SJSA1 (cell line): ENCODE measurements at regions not wholly inside any gene's neighbourhood (a gene's known extent, or its start where the extent isn't known, plus 50 kb on each side); places are given as distances from the start of the nearest gene placed in this dataset.

Experiments used
- DNase-seq, 2 experiments: peaks; one replicate each; pipeline ENCODE4 v3.0.0-alpha.2; 2015 to 2020; ENCODE audit warnings: low spot score in 2 of 2, low read depth in 1 of 2
- H3K27ac ChIP-seq: fragments of 250-450 bp; sonication (Bioruptor Pico); 2 replicates; pipeline ENCODE4 v1.5.1; 2020; ENCODE audit warnings: mild to moderate bottlenecking, moderate library complexity
- H3K27me3 ChIP-seq: fragments of 250-450 bp; sonication (Bioruptor Pico); replicated peaks from 2 replicates; pipeline ENCODE4 v1.5.1; 2020; ENCODE audit warnings: mild to moderate bottlenecking, moderate library complexity
- H3K36me3 ChIP-seq: fragments of 250-450 bp; sonication (Bioruptor Pico); 2 replicates; pipeline ENCODE4 v1.5.1; 2020; ENCODE audit warnings: mild to moderate bottlenecking
- H3K4me1 ChIP-seq: fragments of 250-450 bp; sonication (Bioruptor Pico); replicated peaks from 2 replicates; pipeline ENCODE4 v1.6.1; 2021; ENCODE audit warnings: mild to moderate bottlenecking
- H3K4me3 ChIP-seq: fragments of 250-450 bp; sonication (Bioruptor Pico); 2 replicates; pipeline ENCODE4 v1.5.1; 2020; ENCODE audit warnings: mild to moderate bottlenecking
- H3K9me3 ChIP-seq: fragments of 250-450 bp; sonication (Bioruptor Pico); replicated peaks from 2 replicates; pipeline ENCODE4 v1.5.1; 2020; ENCODE audit warnings: mild to moderate bottlenecking

DNA sequence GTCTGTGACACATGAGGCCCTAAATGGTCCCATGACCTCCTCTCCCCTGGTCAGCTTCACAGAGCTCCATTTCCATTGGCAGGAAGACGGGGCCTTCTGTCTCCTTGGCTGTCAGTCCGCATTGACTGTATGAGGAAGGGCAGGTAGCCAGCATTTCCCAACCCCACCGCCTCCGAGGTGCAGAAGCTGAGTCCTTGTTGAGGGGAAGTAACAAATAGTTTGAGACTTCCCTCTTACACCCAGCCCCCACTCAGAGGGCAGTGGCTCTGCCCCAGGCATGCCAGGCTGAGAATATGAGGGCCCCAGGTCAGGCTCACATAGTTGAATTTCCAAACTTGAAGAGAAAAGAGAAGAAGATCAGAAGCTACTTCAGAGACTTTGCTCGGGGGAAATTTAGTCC, 611.1 kb downstream of the BRD1 start:
- no peaks in the 10 kb centered on the region for H3K36me3 ChIP-seq
- no peak overlapping the region for H3K27ac ChIP-seq
- DNase-seq = peak in 1 of 2 experiments; percentile 30
- H3K9me3 ChIP-seq = peaks cover 34% of the 10 kb centered on the region
- H3K4me1 ChIP-seq = no peaks in the 10 kb centered on the region
- no peak overlapping the region for H3K4me3 ChIP-seq
- H3K27me3 ChIP-seq = no peaks in the 10 kb centered on the region

GRCh38 chr22:49215840-49216239, 611.8 kb downstream of the BRD1 start:
- H3K27ac ChIP-seq = no peak overlapping the region
- peak in 1 of 2 experiments; percentile 13 for DNase-seq
- H3K9me3 ChIP-seq = peaks cover 34% of the 10 kb centered on the region
- H3K36me3 ChIP-seq = no peaks in the 10 kb centered on the region
- H3K4me1 ChIP-seq = no peaks in the 10 kb centered on the region
- H3K27me3 ChIP-seq = no peaks in the 10 kb centered on the region
- H3K4me3 ChIP-seq = no peak overlapping the region

- H3K4me3 ChIP-seq = no peak overlapping the region
- peak in 1 of 2 experiments; percentile 23 for DNase-seq
These were observed 612.7 kb downstream of the BRD1 start for GRCh38 chr22:49214976-49215375.

GRCh38 chr22:49213731-49214352, 613.8 kb downstream of the BRD1 start:
- Histone ChIP-seq H3K4me3 (no peak overlapping the region), H3K27ac (no peak overlapping the region), H3K9me3 (peaks cover 36% of the 10 kb centered on the region), H3K4me1 (no peaks in the 10 kb centered on the region), H3K27me3 (no peaks in the 10 kb centered on the region), H3K36me3 (no peaks in the 10 kb centered on the region)
- DNase-seq = peak in 1 of 2 experiments; percentile 15

More at GRCh38 chr22:49214976-49215375, 612.7 kb downstream of the BRD1 start:
- Histone ChIP-seq H3K9me3 (peaks cover 34% of the 10 kb centered on the region), H3K36me3 (no peaks in the 10 kb centered on the region), H3K27ac (no peak overlapping the region), H3K4me1 (no peaks in the 10 kb centered on the region), H3K27me3 (no peaks in the 10 kb centered on the region)

- no peak overlapping the region for H3K4me3 ChIP-seq
- H3K9me3 ChIP-seq = peaks cover 31% of the 10 kb centered on the region
- no peaks in the 10 kb centered on the region for H3K36me3 ChIP-seq
- no peaks in the 10 kb centered on the region for H3K4me1 ChIP-seq
- H3K27me3 ChIP-seq = no peaks in the 10 kb centered on the region
- no peak overlapping the region for H3K27ac ChIP-seq
- peak in 1 of 2 experiments; percentile 36 for DNase-seq
These were observed 615.2 kb downstream of the BRD1 start for GRCh38 chr22:49212466-49212865.

GRCh38 chr22:49212002-49212401, 615.7 kb downstream of the BRD1 start:
- Histone ChIP-seq H3K9me3 (peaks cover 31% of the 10 kb centered on the region), H3K36me3 (no peaks in the 10 kb centered on the region), H3K4me3 (no peak overlapping the region), H3K27ac (no peak overlapping the region), H3K27me3 (no peaks in the 10 kb centered on the region), H3K4me1 (no peaks in the 10 kb centered on the region)
- peak in 1 of 2 experiments; percentile 28 for DNase-seq

GRCh38 chr22:49211176-49211575, 616.5 kb downstream of the BRD1 start:
- Histone ChIP-seq H3K4me3 (no peak overlapping the region), H3K36me3 (no peaks in the 10 kb centered on the region), H3K27ac (no peak overlapping the region), H3K27me3 (no peaks in the 10 kb centered on the region), H3K9me3 (peaks cover 31% of the 10 kb centered on the region), H3K4me1 (no peaks in the 10 kb centered on the region)
- DNase-seq = peak in 1 of 2 experiments; percentile 21

DNA sequence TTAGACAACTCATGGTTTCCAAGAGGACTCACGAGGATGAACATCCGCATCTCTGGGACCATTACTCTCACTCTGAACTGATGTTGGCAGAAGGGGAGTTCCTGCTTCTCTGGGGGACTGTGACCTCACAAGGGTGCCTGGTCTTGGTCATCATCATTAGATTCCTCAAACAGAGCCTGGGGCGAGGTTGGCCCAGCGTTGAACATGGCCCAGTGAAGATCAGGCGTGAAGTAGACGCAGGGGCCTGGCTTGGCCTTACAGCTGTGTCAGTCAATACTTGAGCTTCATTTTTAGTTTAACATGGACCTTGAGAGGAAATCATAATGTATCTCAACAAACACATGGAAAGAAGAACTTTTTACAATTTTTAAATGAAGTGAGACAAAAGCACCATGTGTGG, 617.1 kb downstream of the BRD1 start:
- Histone ChIP-seq H3K27ac (no peak overlapping the region), H3K36me3 (no peaks in the 10 kb centered on the region), H3K9me3 (peaks cover 28% of the 10 kb centered on the region), H3K4me1 (no peaks in the 10 kb centered on the region), H3K4me3 (no peak overlapping the region), H3K27me3 (no peaks in the 10 kb centered on the region)
- peak in 1 of 2 experiments; percentile 19 for DNase-seq

DNA sequence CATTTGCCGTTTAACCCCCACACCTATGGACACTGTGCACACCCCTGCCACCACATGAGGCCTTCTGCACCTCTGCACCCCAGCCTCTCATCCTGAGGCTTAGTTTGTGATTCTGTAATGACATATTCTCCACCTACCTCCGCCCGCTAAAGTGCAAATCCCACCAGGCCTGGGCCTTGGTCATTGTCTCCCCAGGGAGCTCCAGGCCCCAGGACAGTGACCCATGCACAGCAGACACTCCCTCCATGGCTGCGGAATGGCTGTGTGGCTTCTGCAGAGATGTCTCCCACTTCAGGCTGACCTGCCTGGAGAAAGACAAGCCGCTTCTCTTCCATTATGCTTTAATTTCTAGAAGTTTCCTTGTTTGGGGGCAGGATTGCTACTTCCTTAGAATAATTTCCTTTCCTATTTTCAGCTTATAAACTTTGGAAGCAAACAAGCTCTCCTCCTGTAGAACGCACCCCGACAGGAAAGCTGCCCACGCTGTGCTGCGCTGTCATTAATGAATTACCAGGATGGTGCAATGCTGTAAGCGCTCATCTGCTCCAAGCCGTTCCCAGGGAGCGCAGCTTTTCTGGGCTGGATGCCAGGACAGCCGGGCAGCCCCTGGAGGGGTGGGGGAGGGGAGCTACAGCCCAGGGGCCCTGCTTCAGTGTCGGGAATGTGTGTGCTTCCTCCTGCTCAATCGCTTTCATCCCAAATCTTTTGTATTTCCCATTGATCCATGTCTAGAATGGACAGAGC, 618.0 kb downstream of the BRD1 start:
- no peaks in the 10 kb centered on the region for H3K4me1 ChIP-seq
- DNase-seq = peak in 1 of 2 experiments; percentile 31
- no peaks in the 10 kb centered on the region for H3K27me3 ChIP-seq
- H3K9me3 ChIP-seq = peaks cover 23% of the 10 kb centered on the region
- no peaks in the 10 kb centered on the region for H3K36me3 ChIP-seq
- no peak overlapping the region for H3K4me3 ChIP-seq
- H3K27ac ChIP-seq = no peak overlapping the region

- Histone ChIP-seq H3K36me3 (no peaks in the 10 kb centered on the region), H3K27ac (no peak overlapping the region), H3K9me3 (peaks cover 18% of the 10 kb centered on the region), H3K4me1 (no peaks in the 10 kb centered on the region), H3K4me3 (no peak overlapping the region), H3K27me3 (no peaks in the 10 kb centered on the region)
- DNase-seq = peak in 1 of 2 experiments; percentile 33
These were observed 618.9 kb downstream of the BRD1 start for GRCh38 chr22:49208768-49209252.

GRCh38 chr22:49208004-49208402, 619.7 kb downstream of the BRD1 start:
- DNase-seq = peak in 1 of 2 experiments; percentile 24
- Histone ChIP-seq H3K9me3 (peaks cover 11% of the 10 kb centered on the region), H3K27ac (no peak overlapping the region), H3K4me1 (no peaks in the 10 kb centered on the region), H3K4me3 (no peak overlapping the region), H3K36me3 (no peaks in the 10 kb centered on the region), H3K27me3 (no peaks in the 10 kb centered on the region)

DNA sequence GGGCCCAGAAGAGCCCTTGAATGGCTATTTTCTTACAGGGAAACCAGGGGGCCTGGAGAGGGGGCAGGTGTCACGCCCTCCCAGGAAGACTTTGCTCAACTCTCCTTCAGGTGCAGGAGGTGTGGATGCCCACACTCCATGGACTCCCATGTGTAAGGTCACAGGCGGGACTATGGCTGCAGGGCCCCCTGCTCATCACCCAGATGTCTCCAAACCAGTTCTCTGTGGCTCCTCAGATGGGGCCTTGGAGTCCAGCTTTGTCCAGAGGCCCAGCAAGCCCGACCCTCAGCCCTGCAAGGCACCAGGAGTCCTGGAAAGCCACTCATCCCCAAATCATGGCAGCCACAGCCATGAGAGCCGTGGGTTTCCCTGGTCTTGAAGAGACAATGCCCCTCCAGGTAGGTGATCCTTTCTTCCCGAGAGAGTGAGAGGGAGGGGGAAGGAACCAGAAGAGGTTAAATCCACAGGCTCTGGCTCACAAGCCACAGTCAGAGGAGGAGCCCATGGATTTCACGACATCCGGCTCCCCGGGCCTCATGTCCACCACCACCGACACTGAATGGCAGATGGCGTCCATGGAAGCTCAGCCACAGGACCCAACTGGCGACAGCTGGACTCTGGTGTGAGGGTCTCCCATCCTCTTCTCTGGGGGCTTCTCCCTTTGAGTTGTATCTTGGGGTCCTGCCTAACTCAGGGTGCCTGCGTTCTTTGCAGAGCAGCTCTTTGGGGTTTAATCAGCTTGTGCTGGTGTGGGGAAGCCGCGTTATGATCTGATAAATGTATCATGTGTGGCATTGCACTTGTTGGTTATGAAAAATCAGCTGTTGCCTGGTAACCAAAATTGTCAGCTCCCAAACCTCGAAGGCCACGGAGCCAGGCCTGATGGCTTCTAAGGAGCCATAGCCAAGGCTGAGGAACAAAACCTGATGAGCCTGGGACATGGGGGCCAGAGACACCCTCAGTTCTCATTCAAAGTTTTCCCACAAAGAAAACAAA, 620.4 kb downstream of the BRD1 start:
- DNase-seq = peak in 1 of 2 experiments; percentile 26
- Histone ChIP-seq H3K4me1 (no peaks in the 10 kb centered on the region), H3K27me3 (no peaks in the 10 kb centered on the region), H3K9me3 (peaks cover 11% of the 10 kb centered on the region), H3K4me3 (no peak overlapping the region), H3K36me3 (no peaks in the 10 kb centered on the region), H3K27ac (no peak overlapping the region)

DNA sequence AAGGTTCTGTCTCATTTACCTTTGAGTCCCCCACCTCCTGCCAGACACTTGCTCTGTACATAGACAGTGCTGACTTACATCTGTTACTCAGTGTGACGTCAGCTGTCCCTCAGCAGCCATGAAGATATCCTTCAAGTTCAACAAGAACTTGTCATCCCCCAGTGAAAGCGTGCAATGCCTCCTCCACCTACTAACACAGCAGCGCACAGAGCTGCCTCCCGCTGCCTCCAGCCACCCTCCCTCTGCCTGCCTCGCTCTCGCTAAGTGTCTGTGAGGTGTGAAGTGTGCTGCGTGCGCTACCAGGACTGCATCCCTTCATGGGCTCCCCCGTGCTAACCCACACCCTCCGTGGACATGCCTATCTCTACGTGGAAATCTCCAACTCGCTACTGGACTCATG, 621.4 kb downstream of the BRD1 start:
- Histone ChIP-seq H3K9me3 (peaks cover 11% of the 10 kb centered on the region), H3K27me3 (no peaks in the 10 kb centered on the region), H3K27ac (no peak overlapping the region), H3K4me1 (no peaks in the 10 kb centered on the region), H3K4me3 (no peak overlapping the region), H3K36me3 (no peaks in the 10 kb centered on the region)
- peak in 1 of 2 experiments; percentile 22 for DNase-seq
